Activated CD8-positive, alpha-beta T cell treated with anti-CD3 and anti-CD28 coated beads for 36 hours (primary cell): ENCODE measurements at regions not wholly inside any gene's neighbourhood (a gene's known extent, or its start where the extent isn't known, plus 50 kb on each side); places are given as distances from the start of the nearest gene placed in this dataset.

Source experiments
- ATAC-seq: fragments of 200-7000 bp; cut with Tn5 transposase; one replicate; pipeline ENCODE4 v1.10.0; 2021; ENCODE audit warnings: mild to moderate bottlenecking, moderate library complexity
- CTCF ChIA-PET: fragments of 350-600 bp; sonication (Branson Sonifier 250); formaldehyde crosslinking; loops from one replicate; lab custom pipeline; 2021; ENCODE audit warnings: antibody characterized with exemption; lab: Charles Lee
- POLR2A ChIA-PET: fragments of 350-600 bp; sonication (Branson Sonifier 250); formaldehyde crosslinking; loops from one replicate; lab custom pipeline; 2021; ENCODE audit warnings: antibody characterized with exemption; lab: Charles Lee
- DNase-seq: peaks from one replicate; pipeline ENCODE4 v3.0.0-alpha.2; 2020
- H3K27ac Mint-ChIP-seq: one replicate; pipeline ENCODE4 v1.8.0; 2021; ENCODE audit warnings: mild to moderate bottlenecking, mixed read lengths
- H3K27me3 Mint-ChIP-seq: one replicate; pipeline ENCODE4 v1.8.0; 2021; ENCODE audit warnings: mixed read lengths
- H3K36me3 Mint-ChIP-seq: one replicate; pipeline ENCODE4 v1.8.0; 2021; ENCODE audit warnings: low read depth, mixed read lengths
- H3K4me1 Mint-ChIP-seq: one replicate; pipeline ENCODE4 v1.8.0; 2021; ENCODE audit warnings: low read depth, mixed read lengths
- H3K4me3 Mint-ChIP-seq: one replicate; pipeline ENCODE4 v1.8.0; 2021; ENCODE audit warnings: mild to moderate bottlenecking, moderate library complexity, mixed read lengths
- H3K9me3 Mint-ChIP-seq: one replicate; pipeline ENCODE4 v1.8.0; 2021; ENCODE audit warnings: mixed read lengths
- CTCF ChIP-seq: fragments of 200-600 bp; IDR thresholded peaks from one replicate; pipeline ENCODE4 v1.8.0; 2022; ENCODE audit warnings: antibody characterized with exemption, mild to moderate bottlenecking
- intact Hi-C: fragments of 100-400 bp; cut with micrococcal nuclease; formaldehyde crosslinking; loops from one replicate; pipeline ENCODE4 v1.10.0; 2022

GRCh38 chr2:104432991-104433390, 420.9 kb upstream of the POU3F3 start:
- peaks cover 14% of the 10 kb centered on the region for H3K27me3 Mint-ChIP-seq
- H3K9me3 Mint-ChIP-seq, result no peaks in the 10 kb centered on the region
- H3K36me3 Mint-ChIP-seq, result no peaks in the 10 kb centered on the region
- ChIA-PET CTCF (no interaction called here), POLR2A (no interaction called here)
- intact Hi-C loops, result no loop called here
- peaks cover 3% of the 10 kb centered on the region for H3K4me1 Mint-ChIP-seq
- TF ChIP-seq CTCF, result no peak
- no peak overlapping the region for H3K4me3 Mint-ChIP-seq
- ATAC-seq (no peak), DNase-seq (no peak)
- H3K27ac Mint-ChIP-seq, result no peak overlapping the region

GRCh38 chr2:104433657-104434056, 420.3 kb upstream of the POU3F3 start:
- DNase-seq (no peak), ATAC-seq (no peak)
- Mint-ChIP-seq H3K27me3 (peaks cover 14% of the 10 kb centered on the region), H3K36me3 (no peaks in the 10 kb centered on the region), H3K9me3 (no peaks in the 10 kb centered on the region), H3K4me1 (peaks cover 3% of the 10 kb centered on the region), H3K4me3 (no peak overlapping the region), H3K27ac (no peak overlapping the region)
- no peak for TF ChIP-seq CTCF
- ChIA-PET POLR2A (no interaction called here), CTCF (no interaction called here)
- intact Hi-C loops, result no loop called here

GRCh38 chr2:104434318-104434792, 419.6 kb upstream of the POU3F3 start:
- Mint-ChIP-seq H3K4me1 (peaks cover 3% of the 10 kb centered on the region), H3K9me3 (no peaks in the 10 kb centered on the region), H3K27me3 (peaks cover 14% of the 10 kb centered on the region), H3K4me3 (no peak overlapping the region), H3K27ac (no peak overlapping the region), H3K36me3 (no peaks in the 10 kb centered on the region)
- TF ChIP-seq CTCF, result no peak
- CTCF ChIA-PET, result no interaction called here
- peak; percentile 1 for DNase-seq
- POLR2A ChIA-PET, result interaction anchor here (0.6 kb wide), 1 partner anchor 1501 kb away, joined by 3 read pairs; no protein-coding TSS in a partner anchor
- intact Hi-C loops, result no loop called here
- no peak for ATAC-seq

- ATAC-seq (no peak), DNase-seq (no peak)
- no peaks in the 10 kb centered on the region for H3K9me3 Mint-ChIP-seq
- ChIA-PET CTCF (no interaction called here), POLR2A (interaction anchor here (0.6 kb wide), 1 partner anchor 1502 kb away, joined by 3 read pairs; no protein-coding TSS in a partner anchor)
- TF ChIP-seq CTCF, result no peak
- H3K27ac Mint-ChIP-seq, result no peak overlapping the region
- H3K4me3 Mint-ChIP-seq, result no peak overlapping the region
- intact Hi-C loops, result no loop called here
- peaks cover 14% of the 10 kb centered on the region for H3K27me3 Mint-ChIP-seq
- peaks cover 3% of the 10 kb centered on the region for H3K4me1 Mint-ChIP-seq
- no peaks in the 10 kb centered on the region for H3K36me3 Mint-ChIP-seq
Measured at GRCh38 chr2:104434966-104435365, 418.9 kb upstream of the POU3F3 start.

GRCh38 chr2:104438481-104438880, 415.4 kb upstream of the POU3F3 start:
- no peak overlapping the region for H3K4me3 Mint-ChIP-seq
- H3K27ac Mint-ChIP-seq, result no peak overlapping the region
- TF ChIP-seq CTCF, result no peak
- intact Hi-C loops, result no loop called here
- no peaks in the 10 kb centered on the region for H3K9me3 Mint-ChIP-seq
- ChIA-PET POLR2A (no interaction called here), CTCF (no interaction called here)
- H3K4me1 Mint-ChIP-seq, result peaks cover 3% of the 10 kb centered on the region
- no peak for DNase-seq
- peaks cover 9% of the 10 kb centered on the region for H3K27me3 Mint-ChIP-seq
- no peak for ATAC-seq
- no peaks in the 10 kb centered on the region for H3K36me3 Mint-ChIP-seq
